A172 (cell line): ENCODE measurements at regions not wholly inside any gene's neighbourhood (a gene's known extent, or its start where the extent isn't known, plus 50 kb on each side); places are given as distances from the start of the nearest gene placed in this dataset.
"Not testable (repeated sequence)": the region's sequence is repeated elsewhere in the genome, so short reads cannot be mapped to it uniquely, and the experiment has no call there.

Experiments
- DNase-seq: peaks from one replicate; pipeline ENCODE4 v3.0.0-alpha.2; 2015; ENCODE audit warnings: low spot score

DNA sequence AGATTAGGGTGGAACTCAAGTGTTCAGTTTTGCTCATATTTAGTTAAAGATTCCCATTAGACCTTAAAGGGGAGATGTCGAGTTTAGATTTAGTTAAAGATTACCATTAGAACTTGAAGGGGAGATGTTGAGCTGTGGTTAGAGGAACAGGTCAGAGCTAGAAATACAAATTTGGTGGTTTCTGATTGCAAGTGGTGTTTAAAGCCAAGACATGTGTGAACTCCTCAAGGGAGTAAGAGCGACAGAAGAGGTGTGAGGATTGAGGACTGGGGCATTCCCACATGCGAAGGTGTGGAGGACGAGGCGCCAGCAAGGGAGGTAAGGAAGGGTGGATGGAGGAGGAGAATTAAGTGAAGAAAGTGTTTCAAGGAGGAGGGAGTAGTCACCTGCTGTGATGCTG, 168.6 kb downstream of the IER5 start:
- no peak for DNase-seq

DNA sequence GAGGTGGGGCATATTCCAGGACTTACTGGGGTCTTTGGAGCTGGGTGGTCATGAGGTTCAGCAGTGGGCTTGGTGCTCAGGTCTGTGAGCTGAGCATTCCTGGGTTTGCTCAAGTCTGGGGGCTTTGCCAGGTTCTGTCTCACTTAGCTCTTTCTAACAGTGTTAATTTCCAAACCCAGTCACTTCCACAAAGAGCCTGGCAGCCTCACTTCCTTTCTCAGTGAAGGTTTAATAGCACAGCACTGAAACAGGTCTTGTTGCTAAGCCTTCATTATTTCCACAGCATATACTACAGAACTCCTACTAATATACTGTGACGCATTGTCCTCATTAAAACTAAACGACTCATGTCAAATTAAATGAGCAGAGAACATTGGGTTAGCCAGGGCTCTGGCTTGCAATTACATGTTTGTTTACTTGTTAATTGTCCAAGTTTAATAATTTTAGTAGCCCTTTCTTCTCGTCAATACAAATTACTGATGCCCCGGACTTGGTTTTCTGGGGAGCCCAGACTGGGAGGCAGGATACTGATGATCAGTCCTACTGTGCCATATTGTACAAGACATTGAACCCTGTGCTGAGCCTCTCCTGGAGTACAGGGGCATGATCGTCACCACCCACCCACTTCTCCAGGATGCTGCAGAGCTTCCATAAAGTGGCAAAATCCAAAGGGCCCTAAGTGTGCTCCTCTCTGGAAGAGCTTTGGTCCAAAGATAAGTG, 170.7 kb downstream of the IER5 start:
- no peak for DNase-seq

DNA sequence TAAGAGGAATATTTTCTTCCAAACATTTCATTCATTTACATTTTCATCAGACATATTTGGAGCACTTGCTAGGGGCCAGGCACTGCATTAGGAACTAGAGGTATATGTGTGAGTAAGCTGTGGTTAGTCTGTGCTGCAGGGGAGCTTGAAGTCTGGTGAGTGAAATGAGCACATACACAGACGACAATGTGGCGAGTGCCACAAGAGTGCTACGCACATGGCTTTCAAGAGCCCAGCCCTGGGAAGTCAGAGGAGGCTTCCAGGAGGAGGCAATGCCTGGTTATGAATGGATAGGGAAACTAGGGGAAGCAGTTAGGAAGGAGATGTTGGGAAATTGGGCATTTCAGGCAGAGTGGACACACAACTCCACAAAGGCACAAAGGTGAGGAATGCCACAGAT, 171.8 kb downstream of the IER5 start:
- DNase-seq = no peak

DNA sequence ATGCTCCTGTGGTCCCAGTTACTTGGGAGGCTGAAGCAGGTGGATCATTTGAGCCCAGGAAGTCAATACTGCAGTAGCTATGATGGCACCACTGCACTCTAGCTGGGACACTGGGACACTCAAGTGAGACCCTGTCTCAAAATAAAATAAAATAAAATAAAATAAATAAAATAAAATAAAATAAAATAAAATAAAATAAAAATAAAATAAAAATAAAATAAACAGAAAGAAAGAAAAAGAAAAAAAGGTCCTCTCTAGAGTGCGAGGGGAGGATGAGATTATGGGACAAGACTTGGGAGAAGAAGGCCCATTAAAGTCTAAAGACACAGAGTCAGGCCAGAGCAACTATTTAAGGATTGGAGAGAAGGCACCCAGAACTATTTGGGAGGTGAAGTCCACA, 172.5 kb downstream of the IER5 start:
- DNase-seq = no peak

DNA sequence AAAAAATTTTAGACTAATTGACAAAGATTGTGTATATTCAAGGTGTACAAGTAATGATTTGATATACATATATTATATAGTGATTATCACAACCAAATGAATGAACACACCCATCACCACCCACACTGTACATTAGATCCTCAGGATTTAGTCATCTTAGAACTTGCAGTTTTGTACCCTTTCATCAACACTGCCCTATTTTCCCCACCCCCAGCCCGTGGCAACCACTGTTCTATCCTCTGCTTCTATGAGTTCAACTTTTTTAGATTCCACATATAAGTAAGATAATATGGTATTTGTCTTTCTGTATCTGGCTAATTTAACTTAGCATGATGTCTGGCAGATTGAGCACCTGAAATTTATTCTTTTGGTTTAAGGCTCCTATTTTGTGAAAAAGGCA, 173.6 kb downstream of the IER5 start:
- no peak for DNase-seq

DNA sequence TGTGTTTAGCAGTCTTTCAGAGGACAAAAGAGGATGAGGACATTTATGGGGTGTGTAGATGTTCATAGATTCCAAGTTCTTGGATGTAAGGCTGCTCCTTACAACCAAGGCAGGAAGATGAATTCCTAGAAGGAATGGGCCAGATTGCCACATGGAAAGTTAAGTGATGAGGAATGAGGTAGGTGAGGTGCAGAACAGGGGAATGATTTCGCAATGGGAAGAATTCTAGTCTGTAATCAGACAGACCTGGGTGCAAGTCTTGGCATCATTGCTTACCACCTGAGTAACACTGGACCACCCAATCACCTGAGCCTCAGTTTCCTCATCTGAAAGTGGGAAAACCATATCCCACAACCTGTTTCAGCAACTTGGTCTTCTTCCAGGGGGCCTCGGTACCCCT, 174.9 kb downstream of the IER5 start:
- no peak for DNase-seq

DNA sequence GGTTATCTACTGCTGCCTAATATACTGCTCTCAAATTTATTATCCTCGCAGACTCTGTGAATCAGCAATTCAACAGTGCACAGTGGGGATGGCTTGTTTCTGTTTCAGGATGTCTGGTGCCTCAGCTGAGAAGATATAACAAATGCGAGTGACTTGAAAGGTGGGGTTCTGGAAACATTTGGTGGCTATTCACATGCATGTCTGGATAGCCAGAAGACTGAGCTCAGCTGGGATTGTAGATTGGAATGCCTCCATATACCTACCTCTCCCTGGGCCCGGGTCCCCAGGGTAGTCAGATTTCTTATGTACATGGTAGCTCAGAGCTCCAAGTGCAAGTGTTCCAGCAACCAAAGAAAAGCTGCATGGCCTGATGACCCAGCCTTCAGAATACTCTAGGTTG, 176.3 kb downstream of the IER5 start:
- DNase-seq = no peak

DNA sequence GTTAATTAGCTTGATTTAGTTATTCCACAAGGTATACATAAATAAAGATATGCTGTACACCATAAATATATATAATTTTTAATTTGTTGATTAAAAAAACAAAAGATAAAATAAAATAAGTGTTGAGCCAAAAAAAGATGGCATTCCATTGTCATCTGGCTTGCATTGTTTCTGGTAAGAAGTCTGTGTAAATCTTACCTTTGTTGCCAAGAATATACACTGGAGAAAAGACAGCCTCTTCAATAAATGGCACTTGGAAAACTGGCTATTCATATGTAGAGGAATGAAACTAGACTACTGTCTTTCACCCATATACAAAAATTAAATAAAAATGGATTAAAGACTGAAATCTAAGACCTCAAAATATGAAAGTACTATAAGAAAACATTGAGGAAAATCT, 196.5 kb downstream of the IER5 start:
- no peak for DNase-seq

DNA sequence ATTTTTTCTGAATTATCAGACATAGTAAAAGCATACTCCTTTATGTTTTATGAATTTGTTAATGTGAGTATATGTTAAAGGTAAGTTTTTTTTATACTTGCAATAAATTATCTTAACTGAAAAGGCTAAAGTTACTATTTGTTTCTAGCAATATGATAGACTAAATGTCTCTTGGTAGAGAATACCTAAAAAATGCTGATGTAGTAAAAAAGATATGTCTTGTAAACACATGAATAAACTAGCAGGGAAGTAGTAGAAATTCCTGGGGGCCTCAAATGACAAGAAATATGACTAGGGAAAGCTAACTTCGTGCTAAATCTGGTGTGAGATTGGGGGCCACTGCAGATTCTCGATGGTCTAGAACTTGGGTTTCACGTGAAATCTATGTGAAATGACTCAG, 188.1 kb upstream of the CACNA1E start:
- DNase-seq = no peak

DNA sequence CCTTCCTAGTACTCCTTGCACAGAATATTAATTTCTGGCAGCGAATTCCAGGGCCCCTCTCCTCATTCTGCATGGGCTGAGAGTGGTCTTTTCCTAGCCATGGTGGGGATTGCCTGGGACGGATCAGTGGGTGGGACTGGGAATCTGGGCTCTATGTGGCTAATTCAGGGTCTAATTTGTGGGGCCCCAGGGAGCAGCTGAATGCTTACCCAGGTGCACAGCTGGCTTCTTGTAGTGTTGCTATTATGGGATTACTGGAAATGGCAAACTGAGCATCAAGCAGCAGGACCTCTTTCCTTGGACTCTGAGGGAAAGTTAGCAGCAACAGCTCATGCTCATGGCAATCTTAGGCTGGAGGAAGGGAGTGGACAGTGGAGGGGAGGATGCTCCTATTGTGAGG, 187.1 kb upstream of the CACNA1E start:
- DNase-seq = no peak

DNA sequence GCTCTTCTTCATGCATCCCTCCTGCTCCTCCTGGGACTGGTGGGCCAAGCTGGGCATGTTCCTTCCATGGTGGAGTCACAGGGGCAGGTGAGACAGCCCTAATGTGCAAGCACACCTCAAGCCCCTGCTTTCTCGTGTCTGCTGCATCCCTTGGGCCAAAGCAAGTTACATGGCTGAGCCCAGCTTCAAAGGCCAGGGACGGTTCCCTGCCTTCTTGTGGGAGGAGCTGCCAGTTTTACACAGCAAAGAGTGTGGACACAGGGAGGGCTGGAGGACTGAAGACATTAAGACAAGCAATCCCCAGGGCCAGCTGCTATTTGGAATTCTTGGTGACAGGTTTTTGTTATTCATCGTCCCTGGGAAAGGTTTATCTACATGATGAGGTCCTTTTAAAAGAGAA, 175.2 kb upstream of the CACNA1E start:
- DNase-seq = no peak

DNA sequence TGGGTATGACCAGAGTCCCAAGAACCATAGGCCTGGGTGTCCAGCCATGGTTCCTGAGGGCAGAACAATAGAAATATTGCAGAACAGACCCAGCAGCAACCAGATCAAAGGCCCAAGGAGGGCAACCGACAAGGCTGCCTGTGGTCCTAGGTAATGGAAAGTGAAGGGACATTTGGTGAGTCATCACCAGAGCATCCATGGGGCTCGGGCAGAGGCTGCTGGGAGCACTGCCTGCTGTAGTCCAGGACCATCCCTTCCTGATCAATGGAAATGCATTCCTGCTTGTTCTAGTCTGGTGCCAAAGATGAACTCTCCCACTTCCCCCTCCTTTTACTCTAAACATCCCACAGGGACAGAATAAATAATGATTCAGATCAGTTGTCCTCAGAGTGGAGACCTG, 172.8 kb upstream of the CACNA1E start:
- DNase-seq = no peak

DNA sequence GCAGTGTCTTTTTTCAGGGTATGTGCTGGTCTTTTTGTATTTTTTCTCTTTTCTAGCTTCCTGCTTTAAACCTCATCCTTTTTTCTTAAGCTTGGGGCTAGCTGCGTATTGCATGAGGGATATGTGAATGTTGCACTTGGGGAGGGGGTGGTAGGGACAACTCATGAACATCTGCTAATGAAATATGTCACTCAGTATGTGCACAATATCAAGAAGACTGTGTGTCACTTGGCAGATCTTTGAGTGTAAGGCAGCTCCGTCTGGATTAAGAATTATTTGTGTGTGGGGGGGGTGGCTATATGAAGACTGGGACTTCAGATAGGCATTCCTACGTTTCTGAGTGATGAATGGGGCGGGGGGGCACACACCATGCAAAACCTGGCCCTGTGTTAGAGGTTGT, 170.4 kb upstream of the CACNA1E start:
- no peak for DNase-seq

DNA sequence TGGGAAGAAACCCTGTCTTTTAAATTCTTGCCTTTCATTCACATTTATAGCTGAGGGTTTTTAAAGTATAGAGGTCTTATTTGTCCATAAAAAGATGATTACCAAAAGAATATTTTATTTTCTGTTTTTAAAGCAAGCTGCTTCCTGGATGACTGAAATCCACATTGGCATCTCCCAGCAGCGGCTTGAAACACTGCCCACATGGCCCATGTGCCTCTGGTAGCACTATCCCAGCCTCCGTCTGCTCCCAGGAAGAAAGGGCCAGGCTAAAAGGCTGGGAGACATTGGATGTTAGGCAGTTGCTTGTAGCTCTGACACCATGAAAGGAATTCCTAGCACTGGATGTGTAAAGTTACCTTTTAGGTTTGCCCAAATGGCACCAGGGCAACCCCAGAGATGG, 169.9 kb upstream of the CACNA1E start:
- DNase-seq = no peak

DNA sequence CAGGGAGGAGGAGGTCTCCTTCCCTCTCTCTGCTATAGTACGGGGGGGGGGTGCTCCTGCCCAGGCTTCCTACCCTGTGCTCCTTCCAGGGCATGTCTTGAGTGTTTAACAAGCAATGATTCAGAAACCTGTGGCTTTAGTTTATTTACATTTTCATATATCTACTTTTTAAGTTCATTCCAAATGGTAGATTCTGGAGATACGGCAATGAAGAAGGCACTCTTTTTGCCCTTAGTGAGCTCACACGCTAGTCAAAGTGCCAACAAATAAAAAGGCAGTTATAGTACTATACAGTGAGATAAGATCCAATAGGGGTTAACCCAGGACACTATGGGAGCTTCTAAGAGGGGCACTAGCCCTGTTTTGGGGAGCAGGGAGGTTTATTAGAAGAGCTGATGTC, 169.3 kb upstream of the CACNA1E start:
- no peak for DNase-seq

DNA sequence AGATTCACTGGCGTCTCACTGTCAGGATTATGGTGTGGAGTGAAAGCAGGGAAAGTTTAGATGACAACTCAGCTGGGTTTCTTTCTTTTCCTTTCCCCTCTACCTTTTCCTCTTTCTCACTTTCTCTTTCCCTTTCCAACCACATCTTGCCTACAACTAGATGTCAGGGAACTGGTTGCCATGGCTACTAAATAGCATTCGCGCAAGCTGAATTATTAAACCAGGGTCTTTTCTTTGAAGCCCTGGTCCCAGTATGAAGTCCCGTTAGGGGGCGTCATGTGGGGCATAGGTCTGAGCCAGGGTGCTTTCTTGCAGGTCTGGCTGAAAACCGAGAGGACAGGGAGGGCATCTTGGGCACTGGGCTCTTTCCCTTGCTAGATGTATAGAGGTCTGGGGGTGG, 168.4 kb upstream of the CACNA1E start:
- DNase-seq = no peak

DNA sequence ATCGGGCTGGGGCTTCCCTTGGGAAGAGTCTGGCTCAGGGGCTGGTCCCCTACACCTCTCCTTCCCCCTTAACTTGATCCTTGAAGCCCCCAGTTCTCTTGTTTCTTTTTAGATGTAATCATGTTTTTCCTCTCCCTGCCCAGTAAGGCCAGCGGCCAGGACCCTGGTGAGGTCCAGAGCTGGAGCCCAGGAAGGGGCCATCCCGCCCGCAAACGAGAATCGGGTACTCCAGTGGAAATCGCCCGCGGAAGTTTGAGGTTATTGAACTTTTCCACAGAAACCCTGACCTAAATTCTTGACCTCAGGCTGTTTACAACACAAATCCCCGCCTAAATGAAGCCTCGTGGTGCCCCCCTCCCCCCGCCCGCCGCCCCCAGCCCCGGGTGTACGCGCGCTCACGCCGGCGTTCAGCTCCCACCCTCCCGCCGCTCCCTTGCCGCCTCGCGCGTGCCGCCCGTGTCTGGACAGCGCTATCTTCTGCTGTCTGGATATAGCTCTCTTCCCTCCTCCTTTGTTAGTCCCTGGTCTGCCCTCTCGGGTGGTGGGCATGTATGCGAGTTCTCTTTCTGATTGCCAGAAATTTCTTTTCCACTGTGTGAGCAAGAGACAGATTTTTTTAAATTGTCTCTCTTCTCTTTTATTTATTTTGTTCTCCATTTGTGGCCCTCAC, 165.9 kb upstream of the CACNA1E start:
- no peak for DNase-seq

DNA sequence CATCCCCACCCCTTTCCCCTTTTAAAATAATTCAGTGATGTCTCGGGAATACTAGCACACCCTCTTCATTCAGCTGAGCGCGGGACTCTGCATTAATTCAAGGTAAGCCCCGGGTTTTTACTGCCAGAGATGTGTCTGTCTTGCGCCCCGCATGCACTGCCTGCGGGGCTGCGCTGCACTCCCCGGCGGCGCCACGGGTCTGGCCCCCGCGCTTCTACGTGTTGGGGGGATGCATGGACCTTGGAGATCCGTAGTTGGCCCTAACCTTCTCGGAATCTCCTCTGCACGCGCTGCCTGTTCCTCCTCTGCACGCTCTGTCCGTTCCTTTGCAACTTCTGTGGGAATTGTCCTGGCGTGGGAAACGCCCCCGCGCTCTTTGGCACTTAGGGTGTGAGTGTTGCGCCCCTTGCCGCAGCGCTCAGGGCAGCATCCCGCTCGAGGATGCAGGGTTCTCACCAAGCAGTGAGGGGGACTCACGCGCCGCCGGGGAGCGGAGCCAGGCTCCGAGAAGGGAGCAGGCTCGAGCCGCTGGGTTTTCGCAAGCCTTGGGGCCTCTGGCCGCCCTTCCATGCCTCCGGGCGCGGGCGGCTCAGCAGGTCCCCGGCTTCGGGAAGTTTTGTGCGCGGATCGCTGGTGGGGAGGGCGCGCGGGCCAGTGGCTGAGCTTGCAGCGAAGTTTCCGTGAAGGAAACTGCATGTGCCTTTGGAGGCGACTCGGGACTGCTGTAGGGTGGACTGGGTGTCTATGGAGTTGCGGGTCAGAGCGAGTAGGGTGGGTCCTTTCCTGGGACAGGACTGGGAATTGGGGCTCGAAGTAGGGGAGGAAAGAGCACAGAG, 165.1 kb upstream of the CACNA1E start:
- no peak for DNase-seq

DNA sequence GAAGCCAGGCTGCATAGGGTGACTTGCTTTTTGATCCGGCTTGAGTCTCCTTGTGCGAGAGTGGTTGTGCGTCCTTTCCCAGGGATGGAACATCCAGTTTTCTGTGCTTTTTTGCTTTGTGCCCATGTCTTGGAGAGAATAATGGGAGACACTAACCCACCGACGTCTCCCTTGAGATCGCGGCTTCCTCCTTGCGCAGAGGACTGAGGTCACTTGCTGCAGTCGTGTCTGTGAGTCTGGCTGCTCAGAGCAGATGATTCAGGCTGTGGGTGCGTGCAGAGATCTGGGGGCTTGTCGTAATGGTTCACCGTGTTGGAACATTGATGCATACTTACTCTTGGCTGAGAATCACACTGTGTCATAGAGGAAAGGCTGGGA, 164.5 kb upstream of the CACNA1E start:
- no peak for DNase-seq

DNA sequence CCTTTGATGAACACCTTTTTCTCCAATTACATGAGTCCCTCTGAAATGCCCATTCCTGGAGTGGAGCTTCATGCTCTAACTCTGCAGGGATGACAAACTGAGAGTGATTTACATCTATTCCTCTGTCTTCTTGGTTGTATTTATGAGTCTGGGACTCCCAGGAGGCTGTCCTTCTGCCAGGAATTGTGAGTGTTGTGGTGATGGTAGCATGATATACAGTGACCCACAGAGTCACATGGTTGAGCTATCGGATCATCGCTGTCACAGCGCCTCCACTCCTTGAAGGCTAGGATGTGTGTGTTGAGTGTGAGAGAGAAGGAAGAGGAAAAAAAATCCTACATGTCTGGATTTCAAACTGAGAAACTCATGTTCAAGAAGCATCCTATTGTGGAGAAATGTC, 163.4 kb upstream of the CACNA1E start:
- DNase-seq = no peak

DNA sequence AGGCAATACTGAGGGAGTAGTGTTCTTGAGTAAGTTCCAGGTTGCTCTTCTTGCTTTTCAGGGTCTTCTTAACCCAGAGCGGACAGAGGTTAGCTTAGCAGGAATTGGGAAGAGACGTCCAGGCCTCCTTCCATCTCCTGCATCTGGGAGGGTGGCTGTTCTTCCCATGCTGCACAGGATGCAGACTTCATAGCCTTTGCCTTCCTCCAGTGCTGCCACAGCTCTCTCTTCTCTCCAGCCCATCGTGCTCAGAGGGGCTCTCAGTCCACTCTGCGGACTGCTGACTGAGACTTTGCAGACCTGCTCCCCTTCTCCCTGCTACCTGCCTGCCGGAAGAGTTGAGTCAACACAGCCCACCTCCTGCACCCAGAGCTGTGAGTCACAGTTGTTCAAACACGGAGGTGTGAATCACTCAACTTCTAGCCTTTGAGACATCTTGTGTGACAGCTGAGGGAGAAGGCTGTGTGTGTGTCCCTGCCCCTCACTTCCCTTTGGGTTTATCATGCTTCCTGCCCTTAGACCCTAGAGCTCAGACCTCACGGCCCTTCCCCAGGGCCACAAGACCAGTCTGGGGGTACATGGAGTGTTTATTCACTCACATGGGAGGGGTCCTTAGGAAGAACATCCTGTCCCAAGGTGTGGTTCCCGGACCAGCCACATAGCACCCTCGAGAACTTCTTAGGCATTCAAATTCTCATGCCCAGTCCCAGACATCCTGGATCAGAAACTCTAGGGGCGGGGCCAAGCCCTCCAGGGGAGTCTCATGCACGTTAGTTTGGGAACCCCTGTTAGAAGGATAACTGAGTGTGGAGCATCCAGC, 158.3 kb upstream of the CACNA1E start:
- no peak for DNase-seq

DNA sequence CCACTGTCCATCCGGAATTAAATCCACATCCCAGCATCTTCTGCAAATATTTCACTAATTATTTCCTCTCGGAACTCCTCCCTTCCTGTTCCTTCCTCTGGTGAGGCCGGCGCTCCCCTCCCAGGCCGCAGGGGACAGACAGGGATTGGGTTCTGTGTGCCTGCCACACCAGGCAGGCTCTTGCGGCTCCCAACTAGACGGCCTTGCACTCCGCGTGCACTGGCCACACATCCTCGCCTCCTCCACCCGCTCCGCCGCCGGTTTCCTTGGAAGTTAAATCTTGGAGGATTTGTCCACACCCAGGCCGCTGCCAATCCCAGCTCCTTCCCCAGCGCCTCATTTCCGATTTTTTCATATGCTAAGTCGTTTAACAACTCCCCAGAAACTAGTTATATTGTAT, 157.6 kb upstream of the CACNA1E start:
- DNase-seq = not testable (repeated sequence)
